Right lobe of liver (tissue), 6 donors: ENCODE measurements at regions not wholly inside any gene's neighbourhood (a gene's known extent, or its start where the extent isn't known, plus 50 kb on each side); places are given as distances from the start of the nearest gene placed in this dataset.

ENCODE experiments used
- ATAC-seq, 4 donors: fragments of 200-7000 bp; cut with Tn5 transposase; one replicate each; pipeline ENCODE4 v1.9.1; 2020; ENCODE audit warnings: mild to moderate bottlenecking in 4 of 4, moderate library complexity in 4 of 4
- DNase-seq, 3 donors: peaks; one replicate each; pipeline ENCODE4 v3.0.0-alpha.2; 2020
- H3K27ac ChIP-seq, 3 donors: fragments of 200-600 bp; one replicate each; pipeline ENCODE4 v1.8.0; 2022
- H3K27me3 ChIP-seq, 2 donors: fragments of 200-600 bp; one replicate each; pipeline ENCODE4 v1.8.0; 2022
- H3K36me3 ChIP-seq, 4 donors: fragments of 200-600 bp; sonication (generic) in 1 of 4; one replicate each; pipeline versions ENCODE4 v1.5.1 to v1.8.0; 2017 to 2022; ENCODE audit warnings: control low read depth in 1 of 4
- H3K4me1 ChIP-seq, 4 donors: fragments of 200-600 bp; sonication (generic) in 1 of 4; one replicate each; pipeline versions ENCODE4 v1.5.1 to v1.8.0; 2017 to 2022; ENCODE audit warnings: control low read depth in 1 of 4
- H3K4me3 ChIP-seq, 3 donors: fragments of 200-600 bp; one replicate each; pipeline ENCODE4 v1.8.0; 2022
- H3K9me3 ChIP-seq, 4 donors: fragments of 200-600 bp; sonication (generic) in 1 of 4; one replicate each; pipeline versions ENCODE4 v1.5.1 to v1.8.0; 2017 to 2022; ENCODE audit warnings: control low read depth in 1 of 4
- CTCF ChIP-seq, 4 donors: fragments of 200-600 bp in 3 of 4; fragments of 450-650 bp in 1 of 4; IDR thresholded peaks; one replicate each; pipeline versions ENCODE4 v1.5.1 to v1.8.0; 2016 to 2022; ENCODE audit warnings: antibody characterized with exemption in 4 of 4, mild to moderate bottlenecking in 2 of 4
- POLR2A ChIP-seq: fragments of 450-650 bp; IDR thresholded peaks from one replicate; pipeline ENCODE4 v1.6.1; 2017; ENCODE audit warnings: antibody characterized with exemption, mild to moderate bottlenecking
- WGBS: methylation state at CpG from one replicate; pipeline ENCODE4 v1.1.6; 2018; ENCODE audit warnings: low coverage, low lambda C conversion rate; ENCODE audit not compliant: insufficient coverage; ENCODE audit errors: missing lambda C conversion rate; 5-methylcytosine and 5-hydroxymethylcytosine counted together
- intact Hi-C, 2 donors: fragments of 100-400 bp; cut with DNase I; formaldehyde crosslinking; loops; one replicate each; pipeline versions ENCODE4 v1.11.2 to v1.14.1; 2022
- donor health status: DM: no; HTN: yes; CAD: no.
- donor health status: DM: no; HTN: no; CAD: no.
- donor health status: DM: no; HTN: no; CAD: no.
- donor health status: DM: no; HTN: yes; CAD: no.
- donor health status: DM: no; HTN: yes; CAD: no.

- ATAC-seq (no peak), DNase-seq (no peak)
- no peaks in the 10 kb centered on the region for H3K4me1 ChIP-seq
- H3K36me3 ChIP-seq = no peaks in the 10 kb centered on the region
- H3K27ac ChIP-seq = no peak overlapping the region
- intact Hi-C loops = no loop called here
- TF ChIP-seq POLR2A (no peak), CTCF (IDR thresholded peaks at IDR 0.05) (no peak)
- no peaks in the 10 kb centered on the region for H3K27me3 ChIP-seq
- H3K9me3 ChIP-seq = no peaks in the 10 kb centered on the region
- no peak overlapping the region for H3K4me3 ChIP-seq
- WGBS = 30% methylated on average over 1 of the region's 1 CpG
Observed at GRCh38 chr10:6823770-6824169, 243.7 kb upstream of the PRKCQ start.

- H3K36me3 ChIP-seq = no peaks in the 10 kb centered on the region
- WGBS = 56% methylated on average over 6 of the region's 10 CpGs
- no peak overlapping the region for H3K4me3 ChIP-seq
- no peaks in the 10 kb centered on the region for H3K4me1 ChIP-seq
- peak in 1 of 4 donors; percentile 24 for ATAC-seq
- H3K27ac ChIP-seq = no peak overlapping the region
- no peaks in the 10 kb centered on the region for H3K27me3 ChIP-seq
- intact Hi-C loops = no loop called here
- no peak for DNase-seq
- H3K9me3 ChIP-seq = no peaks in the 10 kb centered on the region
- TF ChIP-seq CTCF (IDR thresholded peaks at IDR 0.05) = no peak
- no peak for TF ChIP-seq POLR2A
Observed at GRCh38 chr10:6819301-6819700, 239.2 kb upstream of the PRKCQ start.

- ATAC-seq (no peak), DNase-seq (no peak)
- H3K36me3 ChIP-seq = no peaks in the 10 kb centered on the region
- 67% methylated on average over 4 of the region's 4 CpGs for WGBS
- H3K27ac ChIP-seq = no peak overlapping the region
- intact Hi-C loops = no loop called here
- no peak for TF ChIP-seq CTCF (IDR thresholded peaks at IDR 0.05)
- no peak for TF ChIP-seq POLR2A
- no peak overlapping the region for H3K4me3 ChIP-seq
- no peaks in the 10 kb centered on the region for H3K4me1 ChIP-seq
- no peaks in the 10 kb centered on the region for H3K27me3 ChIP-seq
- no peaks in the 10 kb centered on the region for H3K9me3 ChIP-seq
Observed at GRCh38 chr10:6817770-6818169, 237.7 kb upstream of the PRKCQ start.

GRCh38 chr10:6815346-6815745 lies 235.3 kb upstream of the PRKCQ start:
- DNase-seq (no peak), ATAC-seq (no peak)
- H3K27me3 ChIP-seq = no peaks in the 10 kb centered on the region
- no peak overlapping the region for H3K27ac ChIP-seq
- no peaks in the 10 kb centered on the region for H3K36me3 ChIP-seq
- WGBS = 76% methylated on average over 3 of the region's 3 CpGs
- intact Hi-C loops = no loop called here
- TF ChIP-seq POLR2A = no peak
- H3K9me3 ChIP-seq = no peaks in the 10 kb centered on the region
- no peak overlapping the region for H3K4me3 ChIP-seq
- H3K4me1 ChIP-seq = no peaks in the 10 kb centered on the region

GRCh38 chr10:6813856-6814255 lies 233.8 kb upstream of the PRKCQ start:
- Histone ChIP-seq H3K9me3 (no peaks in the 10 kb centered on the region), H3K4me1 (no peaks in the 10 kb centered on the region), H3K36me3 (no peaks in the 10 kb centered on the region), H3K4me3 (no peak overlapping the region), H3K27ac (no peak overlapping the region), H3K27me3 (no peaks in the 10 kb centered on the region)
- intact Hi-C loops = no loop called here
- no peak for TF ChIP-seq POLR2A
- no peak for TF ChIP-seq CTCF (IDR thresholded peaks at IDR 0.05)
- DNase-seq (no peak), ATAC-seq (no peak)
- 32% methylated on average over 2 of the region's 2 CpGs for WGBS
